ENCODE measurements at regions not wholly inside any gene's neighbourhood (a gene's known extent, or its start where the extent isn't known, plus 50 kb on each side); places are given as distances from the start of the nearest gene placed in this dataset.

DNA sequence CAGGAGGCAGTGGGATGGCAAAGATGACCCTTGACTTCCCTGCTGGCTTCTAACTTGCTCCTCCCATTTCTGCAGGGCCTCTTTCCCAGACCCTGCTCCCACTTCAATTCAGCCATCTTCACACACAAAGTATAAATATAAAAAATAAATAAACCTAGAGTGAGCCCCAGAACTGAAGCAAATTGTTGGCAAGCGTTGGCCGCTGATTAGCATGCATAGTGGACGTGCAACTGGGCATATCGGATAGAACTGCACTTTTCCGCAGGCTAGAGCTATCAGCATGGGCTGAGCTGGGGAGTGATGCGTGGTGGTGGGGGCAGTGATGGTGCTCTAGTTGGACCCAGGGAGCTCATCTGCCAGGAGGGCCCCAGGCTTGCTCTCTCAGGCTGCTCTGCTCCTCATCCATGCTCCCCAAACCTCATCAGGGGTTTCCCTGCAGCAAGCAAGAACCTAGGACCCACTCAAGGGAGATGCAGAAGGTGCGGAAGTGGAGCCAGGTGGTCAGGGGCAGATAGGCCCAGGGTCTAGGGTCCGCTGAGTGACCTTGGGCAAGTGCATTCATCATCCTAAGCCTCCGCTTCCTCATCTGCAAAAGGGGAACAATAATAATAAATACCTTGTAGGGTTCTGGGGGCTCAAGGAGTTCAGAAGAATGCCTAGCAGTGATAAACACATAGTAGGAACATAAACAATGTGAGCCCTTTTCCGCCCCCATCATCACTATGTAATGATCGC lies 146.8 kb upstream of the PJA1 start:
- no peak overlapping the region for H3K27ac ChIP-seq (ENCODE audit: extremely low read length, insufficient read depth, low read length)
- H3K79me2 ChIP-seq (ENCODE audit: insufficient read depth, low read length), result no peaks in the 10 kb centered on the region
- no peak overlapping the region for H3K4me2 ChIP-seq (ENCODE audit: low read depth, low read length)
- peaks cover 25% of the 10 kb centered on the region for H3K4me1 ChIP-seq (ENCODE audit: insufficient read depth, low read length)
- in situ Hi-C loops (cut with HindIII; ENCODE audit: extremely low pct_ligation_motif_present, low pct_unique_long_range_greater_than_20kb) (no loop called here), intact Hi-C loops (cut with micrococcal nuclease; ENCODE audit: unreplicated experiment) (no loop called here)
- BruUV-seq (replicated peaks), result no TSS peak
- DNase-seq (ENCODE audit: low spot score), result no peak
- CTCF ChIA-PET (ENCODE audit: low intra/inter-chr PET ratio, low total read pairs), result no interaction called here
- H3K9ac ChIP-seq (ENCODE audit: insufficient read depth, low read depth, low read length), result no peak overlapping the region
- no peak overlapping the region for H2AFZ ChIP-seq (ENCODE audit: low read length)
- no peak overlapping the region for H3K4me3 ChIP-seq (replicated peaks in 1 of 3; ENCODE audit: insufficient read depth in 1 of 3, low read depth in 2 of 3, low read length in 3 of 3)
- ATAC-seq, result no peak
- H3K27me3 ChIP-seq (ENCODE audit: control insufficient read depth in 1 of 2, insufficient read depth in 2 of 2, low read length in 2 of 2), result no peaks in the 10 kb centered on the region; a peak in 1 of 5 replicates
- H3K36me3 ChIP-seq (replicated peaks in 1 of 2; ENCODE audit: control insufficient read depth in 1 of 2, insufficient read depth in 2 of 2, low read length in 2 of 2), result no peaks in the 10 kb centered on the region
- 54% methylated on average over 7 of the region's 11 CpGs for WGBS (ENCODE audit: low lambda C conversion rate)
- no peak for TF ChIP-seq ZNF260 (CRISPR knock-in tag; IDR thresholded peaks at IDR 0.05; ENCODE audit: borderline replicate concordance, low read depth)
- no peak for TF ChIP-seq HIVEP1 (CRISPR knock-in tag; IDR thresholded peaks at IDR 0.05)
- no peak for TF ChIP-seq ZNF879 (CRISPR knock-in tag; IDR thresholded peaks at IDR 0.05)
- TF ChIP-seq, protein P1, sequence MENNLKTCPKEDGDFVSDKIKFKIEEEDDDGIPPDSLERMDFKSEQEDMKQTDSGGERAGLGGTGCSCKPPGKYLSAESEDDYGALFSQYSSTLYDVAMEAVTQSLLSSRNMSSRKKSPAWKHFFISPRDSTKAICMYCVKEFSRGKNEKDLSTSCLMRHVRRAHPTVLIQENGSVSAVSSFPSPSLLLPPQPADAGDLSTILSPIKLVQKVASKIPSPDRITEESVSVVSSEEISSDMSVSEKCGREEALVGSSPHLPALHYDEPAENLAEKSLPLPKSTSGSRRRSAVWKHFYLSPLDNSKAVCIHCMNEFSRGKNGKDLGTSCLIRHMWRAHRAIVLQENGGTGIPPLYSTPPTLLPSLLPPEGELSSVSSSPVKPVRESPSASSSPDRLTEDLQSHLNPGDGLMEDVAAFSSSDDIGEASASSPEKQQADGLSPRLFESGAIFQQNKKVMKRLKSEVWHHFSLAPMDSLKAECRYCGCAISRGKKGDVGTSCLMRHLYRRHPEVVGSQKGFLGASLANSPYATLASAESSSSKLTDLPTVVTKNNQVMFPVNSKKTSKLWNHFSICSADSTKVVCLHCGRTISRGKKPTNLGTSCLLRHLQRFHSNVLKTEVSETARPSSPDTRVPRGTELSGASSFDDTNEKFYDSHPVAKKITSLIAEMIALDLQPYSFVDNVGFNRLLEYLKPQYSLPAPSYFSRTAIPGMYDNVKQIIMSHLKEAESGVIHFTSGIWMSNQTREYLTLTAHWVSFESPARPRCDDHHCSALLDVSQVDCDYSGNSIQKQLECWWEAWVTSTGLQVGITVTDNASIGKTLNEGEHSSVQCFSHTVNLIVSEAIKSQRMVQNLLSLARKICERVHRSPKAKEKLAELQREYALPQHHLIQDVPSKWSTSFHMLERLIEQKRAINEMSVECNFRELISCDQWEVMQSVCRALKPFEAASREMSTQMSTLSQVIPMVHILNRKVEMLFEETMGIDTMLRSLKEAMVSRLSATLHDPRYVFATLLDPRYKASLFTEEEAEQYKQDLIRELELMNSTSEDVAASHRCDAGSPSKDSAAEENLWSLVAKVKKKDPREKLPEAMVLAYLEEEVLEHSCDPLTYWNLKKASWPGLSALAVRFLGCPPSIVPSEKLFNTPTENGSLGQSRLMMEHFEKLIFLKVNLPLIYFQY (CRISPR knock-in tag; IDR thresholded peaks at IDR 0.05; ENCODE audit: borderline replicate concordance), result no peak
- no peak for TF ChIP-seq SMARCC2 (IDR thresholded peaks at IDR 0.05)
- no peak for FAIRE-seq
- POLR2A ChIA-PET, result no interaction called here
- H4K20me1 ChIP-seq (ENCODE audit: insufficient read depth, low read length), result no peaks in the 10 kb centered on the region
- H3K9me3 ChIP-seq (ENCODE audit: low read length), result no peaks in the 10 kb centered on the region

All from HepG2 (cell line).